PC-9 (cell line): ENCODE measurements at regions not wholly inside any gene's neighbourhood (a gene's known extent, or its start where the extent isn't known, plus 50 kb on each side); places are given as distances from the start of the nearest gene placed in this dataset.

Experiments
- CTCF ChIP-seq: fragments of 200-600 bp; sonication (generic); conservative IDR thresholded peaks from 2 replicates; pipeline ENCODE4 v1.6.1; 2017; ENCODE audit warnings: mixed run types, antibody characterized with exemption, mild to moderate bottlenecking, moderate library complexity
- EZH2 ChIP-seq: fragments of 200-600 bp; sonication (generic); IDR thresholded peaks from 2 replicates; pipeline ENCODE4 v1.8.0; 2017; ENCODE audit warnings: antibody characterized with exemption, low read depth

- TF ChIP-seq CTCF (no peak), EZH2 (no peak)
Observed at GRCh38 chr2:240310201-240310600, 125.3 kb upstream of the GPC1 start.
